ENCODE measurements at regions not wholly inside any gene's neighbourhood (a gene's known extent, or its start where the extent isn't known, plus 50 kb on each side); places are given as distances from the start of the nearest gene placed in this dataset.

DNA sequence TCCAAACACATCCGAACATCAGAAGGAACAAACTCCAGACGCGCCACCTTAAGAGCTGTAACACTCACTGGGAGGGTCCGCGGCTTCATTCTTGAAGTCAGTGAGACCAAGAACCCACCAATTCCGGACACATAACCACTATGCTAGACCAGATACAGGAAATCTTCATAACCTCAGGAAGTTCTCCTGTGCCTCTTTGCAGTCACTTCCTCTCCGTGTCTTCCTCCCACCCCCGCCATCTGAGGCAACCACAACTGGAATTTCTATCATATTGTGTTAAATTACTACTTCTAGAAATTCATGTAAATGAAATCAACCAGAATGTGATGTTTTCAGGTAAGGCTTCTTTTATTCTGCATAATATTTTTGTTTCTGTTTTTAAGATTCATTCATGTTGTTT is 631.0 kb upstream of the NXPH2 start (continued):
- TF ChIP-seq POLR2B (IDR thresholded peaks at IDR 0.05; ENCODE audit: low read depth, partially characterized antibody) (no peak), CCNT2 (IDR thresholded peaks at IDR 0.05; ENCODE audit: borderline replicate concordance, extremely low read depth, insufficient read length, low read depth, low read length) (no peak), RFX7 (CRISPR knock-in tag; IDR thresholded peaks at IDR 0.05) (no peak), SPI1 (IDR thresholded peaks at IDR 0.05; ENCODE audit: borderline replicate concordance, low read depth, low read length) (peak; percentile 63; the same call in 1 of the 2 replicates), KDM1A (IDR thresholded peaks at IDR 0.05) (no peak), PYGO2 (tag; IDR thresholded peaks at IDR 0.05) (no peak), ZNF274 (IDR thresholded peaks at IDR 0.05; ENCODE audit: borderline replicate concordance, low read depth, low read length) (no peak), PHB2 (IDR thresholded peaks at IDR 0.05; ENCODE audit: low read depth) (no peak)
- TF ChIP-seq, protein P1, sequence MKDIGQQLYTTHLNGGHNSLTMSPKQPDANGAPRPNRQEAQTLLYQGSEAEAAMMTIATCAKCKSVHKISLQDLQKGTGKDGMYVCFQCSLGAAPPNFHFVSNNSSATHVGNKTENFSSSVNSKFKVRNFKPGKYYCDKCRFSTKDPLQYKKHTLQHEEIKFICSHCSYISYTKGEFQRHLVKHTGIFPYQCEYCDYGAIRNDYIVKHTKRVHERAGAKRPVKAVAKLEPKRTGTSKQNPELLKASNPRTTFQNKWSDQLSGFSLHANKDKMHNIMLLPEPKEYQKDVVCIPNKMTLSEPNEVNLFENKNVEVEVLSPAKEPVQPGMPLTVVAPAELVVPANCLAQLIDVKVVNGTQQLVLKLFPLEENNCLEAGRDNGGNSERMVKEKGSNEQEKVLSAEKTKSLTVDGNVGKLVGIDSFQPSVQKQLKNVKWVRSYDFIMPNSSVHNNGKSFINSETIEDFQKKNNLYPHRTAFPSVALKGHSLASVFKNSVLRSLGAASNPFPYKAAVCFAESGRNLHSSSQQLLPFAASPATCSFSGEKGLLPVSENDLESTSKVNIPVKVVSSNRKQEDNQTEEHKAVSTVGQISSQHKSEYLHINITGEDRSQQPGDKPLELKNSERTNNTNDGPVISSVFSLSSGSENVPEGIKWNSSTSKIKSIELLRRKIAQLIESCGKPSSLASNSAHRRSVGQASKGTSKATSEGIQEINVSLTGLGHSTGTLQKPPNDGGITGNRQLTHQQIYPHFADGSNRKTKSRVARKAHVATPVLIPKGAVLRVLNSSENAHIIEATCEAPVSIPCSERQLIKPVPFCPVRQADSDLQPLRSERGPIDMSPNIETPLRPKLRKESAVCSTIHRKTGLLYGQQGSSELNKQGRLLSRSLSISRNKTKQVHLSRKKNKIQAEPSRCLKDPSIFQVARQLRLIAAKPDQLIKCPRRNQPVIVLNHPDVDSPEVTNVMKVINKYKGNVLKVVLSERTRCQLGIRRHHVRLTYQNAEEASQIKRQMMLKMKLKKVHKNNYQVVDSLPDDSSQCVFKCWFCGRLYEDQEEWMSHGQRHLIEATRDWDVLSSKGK (CRISPR knock-in tag; IDR thresholded peaks at IDR 0.05): no peak
- TF ChIP-seq, protein P2, sequence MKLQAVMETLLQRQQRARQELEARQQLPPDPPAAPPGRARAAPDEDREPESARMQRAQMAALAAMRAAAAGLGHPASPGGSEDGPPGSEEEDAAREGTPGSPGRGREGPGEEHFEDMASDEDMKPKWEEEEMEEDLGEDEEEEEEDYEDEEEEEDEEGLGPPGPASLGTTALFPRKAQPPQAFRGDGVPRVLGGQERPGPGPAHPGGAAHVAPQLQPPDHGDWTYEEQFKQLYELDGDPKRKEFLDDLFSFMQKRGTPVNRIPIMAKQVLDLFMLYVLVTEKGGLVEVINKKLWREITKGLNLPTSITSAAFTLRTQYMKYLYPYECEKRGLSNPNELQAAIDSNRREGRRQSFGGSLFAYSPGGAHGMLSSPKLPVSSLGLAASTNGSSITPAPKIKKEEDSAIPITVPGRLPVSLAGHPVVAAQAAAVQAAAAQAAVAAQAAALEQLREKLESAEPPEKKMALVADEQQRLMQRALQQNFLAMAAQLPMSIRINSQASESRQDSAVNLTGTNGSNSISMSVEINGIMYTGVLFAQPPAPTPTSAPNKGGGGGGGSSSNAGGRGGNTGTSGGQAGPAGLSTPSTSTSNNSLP (IDR thresholded peaks at IDR 0.05; ENCODE audit: borderline replicate concordance, low read depth, low read length): no peak
